Urinary bladder (tissue), 3 donors: ENCODE measurements at regions not wholly inside any gene's neighbourhood (a gene's known extent, or its start where the extent isn't known, plus 50 kb on each side); places are given as distances from the start of the nearest gene placed in this dataset.
"Not testable (repeated sequence)": the region's sequence is repeated elsewhere in the genome, so short reads cannot be mapped to it uniquely, and the experiment has no call there.

ENCODE experiments used
- DNase-seq: peaks from one replicate; pipeline ENCODE4 v3.0.0-alpha.2; 2015; ENCODE audit errors: extremely low spot score
- H3K27ac ChIP-seq: one replicate; pipeline ENCODE4 v1.5.1; 2013; ENCODE audit warnings: low read depth, mild to moderate bottlenecking, moderate library complexity
- H3K36me3 ChIP-seq: one replicate; pipeline ENCODE4 v1.6.1; 2013; ENCODE audit warnings: mild to moderate bottlenecking, moderate library complexity; ENCODE audit not compliant: insufficient read depth
- H3K4me1 ChIP-seq: one replicate; pipeline ENCODE4 v1.6.1; 2013; ENCODE audit warnings: mild to moderate bottlenecking, moderate library complexity; ENCODE audit not compliant: insufficient read depth
- H3K4me3 ChIP-seq: one replicate; pipeline ENCODE4 v1.5.1; 2013; ENCODE audit warnings: low read depth, low read length
- WGBS: extraction: QIAGEN DNeasy Blood & Tissue Kit; methylation state at CpG from one replicate; pipeline ENCODE4 v1.1.7; 2013; 5-methylcytosine and 5-hydroxymethylcytosine counted together
- donor health status: healthy with polysubstance abuse.
- donor health status: healthy.

DNA sequence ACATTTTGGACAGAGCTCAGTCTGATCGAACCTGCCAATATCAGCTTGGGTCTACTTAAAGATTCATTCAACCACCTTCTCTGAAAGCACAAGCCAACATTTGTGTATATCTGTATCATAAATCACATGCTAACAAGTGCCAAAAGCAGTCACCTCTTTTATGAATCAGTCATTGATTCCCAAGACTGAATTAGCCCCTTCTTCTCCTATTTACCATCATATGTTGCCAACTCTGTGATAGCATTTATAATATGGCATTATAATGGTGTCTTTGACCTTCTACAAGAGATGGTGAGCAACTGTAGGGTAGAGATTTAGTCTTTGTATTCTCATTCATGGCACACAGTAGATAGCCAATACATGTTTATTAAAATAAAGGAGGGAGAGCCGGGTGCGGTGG lies 61.4 kb downstream of the DDX53 start:
- no peak for DNase-seq
- WGBS: 95% methylated on average over 3 of the region's 3 CpGs
- H3K36me3 ChIP-seq: no peaks in the 10 kb centered on the region
- no peak overlapping the region for H3K27ac ChIP-seq
- H3K4me3 ChIP-seq: no peak overlapping the region
- no peaks in the 10 kb centered on the region for H3K4me1 ChIP-seq

DNA sequence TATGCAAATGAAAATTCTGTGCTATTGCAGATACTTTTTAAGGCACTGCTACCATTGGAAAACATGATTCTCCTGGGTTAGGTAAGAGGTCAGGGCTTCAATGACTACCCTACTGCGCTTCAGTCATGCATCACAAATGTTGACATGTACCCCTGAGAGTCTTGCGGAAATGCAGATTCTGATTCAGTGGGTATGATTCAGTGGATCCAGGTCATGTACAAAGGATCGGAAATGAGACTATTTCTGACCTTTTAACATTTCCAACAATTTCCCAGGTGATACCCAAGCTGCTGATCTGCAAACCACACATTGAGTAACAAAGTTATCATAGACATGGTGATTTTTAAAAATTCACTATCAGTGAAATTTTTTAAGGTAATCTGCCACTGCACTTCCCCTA lies 62.6 kb downstream of the DDX53 start:
- Histone ChIP-seq H3K36me3 (no peaks in the 10 kb centered on the region), H3K27ac (no peak overlapping the region), H3K4me1 (no peaks in the 10 kb centered on the region), H3K4me3 (no peak overlapping the region)
- over 99% methylated on average over 3 of the region's 3 CpGs for WGBS
- DNase-seq: no peak

DNA sequence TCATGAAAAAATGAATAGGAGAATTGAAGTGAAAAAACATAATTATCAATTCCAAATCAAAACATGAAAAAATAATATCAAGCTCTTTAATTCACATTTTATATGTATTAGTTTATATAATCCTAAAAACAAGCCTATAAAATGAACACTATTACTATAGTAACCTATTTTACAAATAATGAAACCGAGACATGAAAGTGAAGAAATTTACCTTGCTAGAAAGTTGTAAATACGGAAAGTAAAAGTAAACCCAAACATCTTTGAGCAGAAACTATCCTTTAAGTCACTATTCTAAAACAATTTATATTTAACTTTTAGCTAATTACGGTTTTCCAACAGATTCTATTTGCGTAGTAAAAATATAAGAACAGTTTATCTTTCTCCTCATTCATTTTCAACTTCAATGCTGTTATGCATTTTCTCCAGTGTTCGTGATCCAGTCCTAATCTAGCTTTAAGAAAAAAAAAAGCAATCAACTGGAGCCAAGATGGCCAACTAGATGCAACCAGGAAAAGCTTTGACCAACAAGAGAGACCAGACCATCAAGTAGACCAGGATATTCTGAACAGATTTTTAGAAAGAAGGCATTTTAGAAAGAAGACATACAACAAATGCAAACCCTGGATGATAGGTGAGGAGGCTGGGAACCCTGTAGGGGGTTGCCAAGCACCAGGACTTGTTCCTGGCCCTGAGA lies 67.0 kb downstream of the DDX53 start:
- WGBS: 90% methylated on average over 5 of the region's 5 CpGs
- DNase-seq: no peak
- Histone ChIP-seq H3K4me3 (no peak overlapping the region), H3K36me3 (no peaks in the 10 kb centered on the region), H3K4me1 (no peaks in the 10 kb centered on the region), H3K27ac (no peak overlapping the region)

DNA sequence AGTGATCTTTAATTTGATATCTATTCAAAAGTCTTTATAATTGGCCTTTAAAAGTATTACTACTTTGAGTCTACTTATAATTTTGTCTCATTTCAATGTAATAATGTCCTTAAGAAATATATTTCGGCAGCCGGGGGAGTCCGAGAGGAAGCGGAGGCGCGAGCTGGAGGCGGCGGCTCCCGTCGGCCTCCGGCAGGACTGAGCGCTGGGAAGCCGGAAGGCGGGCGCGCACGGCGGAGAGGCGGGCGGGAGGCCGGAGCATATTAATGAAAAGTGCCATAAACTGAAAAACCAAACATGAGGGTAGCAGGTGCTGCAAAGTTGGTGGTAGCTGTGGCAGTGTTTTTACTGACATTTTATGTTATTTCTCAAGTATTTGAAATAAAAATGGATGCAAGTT lies 75.7 kb downstream of the DDX53 start:
- WGBS: 99% methylated on average over 21 of the region's 21 CpGs
- not testable (repeated sequence) for H3K27ac ChIP-seq, H3K4me3 ChIP-seq, H3K4me1 ChIP-seq, H3K36me3 ChIP-seq, DNase-seq

DNA sequence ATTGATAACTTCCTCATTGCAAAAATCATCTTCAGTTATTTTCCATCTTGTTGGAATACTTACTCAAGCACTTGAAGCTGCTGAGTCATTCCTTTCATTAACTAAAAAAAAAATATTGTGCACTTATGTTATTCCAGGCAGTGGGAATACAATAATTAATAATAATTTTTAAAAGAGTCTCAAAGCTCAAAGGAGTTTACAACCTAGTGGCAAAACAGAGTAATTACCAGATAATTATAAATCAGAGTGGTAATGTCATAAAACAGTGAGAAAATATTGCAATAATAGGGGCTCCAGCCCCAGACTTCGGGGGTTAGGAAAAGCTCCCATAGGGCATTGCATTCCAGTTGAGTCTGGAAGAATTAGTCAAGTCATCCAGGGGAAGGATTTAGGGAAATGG lies 79.6 kb downstream of the DDX53 start:
- Histone ChIP-seq H3K4me1 (no peaks in the 10 kb centered on the region), H3K4me3 (no peak overlapping the region), H3K36me3 (no peaks in the 10 kb centered on the region), H3K27ac (no peak overlapping the region)
- no peak for DNase-seq
- WGBS: 95% methylated on average over 1 of the region's 1 CpG

DNA sequence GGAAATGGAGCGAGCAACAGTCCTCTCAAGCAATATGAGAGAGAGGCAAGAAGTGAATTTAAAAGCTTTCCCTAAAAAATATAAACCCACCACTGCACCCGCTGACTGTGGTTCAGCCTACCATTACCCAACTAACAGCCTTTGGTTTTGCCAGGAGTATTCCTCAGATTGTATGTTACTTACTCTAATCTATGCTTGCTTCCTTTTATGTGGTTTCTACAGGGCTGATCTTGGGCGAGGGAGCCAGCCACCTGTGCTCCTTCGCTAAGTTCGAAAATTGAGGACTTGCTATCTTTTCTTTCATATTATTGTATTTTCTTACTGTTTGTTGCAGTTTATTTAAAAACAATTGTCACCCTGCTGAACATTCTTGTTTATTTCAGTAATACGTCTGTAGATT lies 101.1 kb downstream of the DDX53 start:
- Histone ChIP-seq H3K4me3 (no peak overlapping the region), H3K36me3 (no peaks in the 10 kb centered on the region), H3K4me1 (no peaks in the 10 kb centered on the region), H3K27ac (no peak overlapping the region)
- no peak for DNase-seq
- WGBS: 91% methylated on average over 6 of the region's 6 CpGs

DNA sequence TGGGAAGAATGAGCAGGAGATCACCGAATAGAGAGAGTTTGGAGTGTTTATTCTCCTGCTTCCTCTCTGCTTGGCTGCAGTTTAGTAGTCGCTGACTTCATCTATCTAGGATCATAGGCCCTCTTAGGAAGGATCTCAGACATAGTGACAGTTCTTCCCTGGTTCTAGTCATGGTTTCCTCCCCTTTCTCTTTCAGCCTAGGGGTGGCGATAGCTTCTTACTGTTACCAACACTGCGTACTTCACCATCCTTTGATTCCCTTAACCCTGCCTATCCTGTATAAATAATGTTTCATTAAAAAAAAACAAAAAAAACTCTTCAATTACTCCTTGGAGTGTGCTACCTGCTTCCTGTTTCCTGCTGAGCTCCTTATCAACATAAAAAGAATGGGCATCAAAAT lies 103.8 kb downstream of the DDX53 start:
- no peak for DNase-seq
- no peak overlapping the region for H3K4me3 ChIP-seq
- WGBS: 79% methylated on average over 4 of the region's 4 CpGs
- H3K27ac ChIP-seq: no peak overlapping the region
- no peaks in the 10 kb centered on the region for H3K4me1 ChIP-seq
- no peaks in the 10 kb centered on the region for H3K36me3 ChIP-seq

DNA sequence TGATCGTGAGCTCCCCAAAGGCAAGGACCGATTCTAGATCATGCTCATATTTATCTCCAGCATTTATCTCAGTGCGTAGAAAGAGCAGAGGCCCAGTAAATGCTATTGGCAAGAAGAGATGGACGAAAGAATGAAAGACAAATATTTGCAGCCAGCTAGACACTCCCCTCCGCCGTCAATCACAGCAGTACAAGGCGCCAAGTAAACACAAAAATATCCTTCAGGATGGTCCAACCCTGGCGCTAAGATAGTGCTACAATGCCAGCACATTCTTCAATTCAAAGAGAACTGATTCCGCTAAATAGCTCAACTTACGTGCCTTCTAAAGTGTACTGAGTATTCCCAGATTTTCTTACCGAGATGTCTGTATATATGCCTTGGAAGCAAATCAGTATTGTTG lies 114.5 kb downstream of the DDX53 start:
- DNase-seq: no peak
- no peak overlapping the region for H3K27ac ChIP-seq
- 88% methylated on average over 11 of the region's 11 CpGs for WGBS
- H3K4me3 ChIP-seq: no peak overlapping the region
- no peaks in the 10 kb centered on the region for H3K36me3 ChIP-seq
- no peaks in the 10 kb centered on the region for H3K4me1 ChIP-seq

DNA sequence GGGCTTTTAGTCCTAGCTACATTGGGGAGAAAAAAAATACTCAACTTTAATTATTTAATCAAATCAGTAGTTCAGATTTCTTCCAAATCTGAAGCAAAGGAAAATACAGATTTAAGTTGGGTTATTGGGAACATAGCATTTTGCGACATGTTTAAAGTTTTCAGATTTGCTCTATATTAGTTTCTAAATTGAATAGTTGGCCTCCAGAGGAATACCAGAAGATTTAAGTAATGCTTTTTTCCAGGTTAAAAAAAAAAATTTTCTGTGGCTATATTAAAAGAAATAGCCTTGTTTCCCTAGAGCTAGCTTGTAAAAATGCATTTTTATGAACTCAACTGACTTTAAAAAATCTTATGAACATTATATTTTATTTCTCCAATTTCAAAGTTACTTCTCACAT lies 115.9 kb downstream of the DDX53 start:
- DNase-seq: no peak
- Histone ChIP-seq H3K27ac (no peak overlapping the region), H3K36me3 (no peaks in the 10 kb centered on the region), H3K4me1 (no peaks in the 10 kb centered on the region), H3K4me3 (no peak overlapping the region)
- 97% methylated on average over 1 of the region's 1 CpG for WGBS

DNA sequence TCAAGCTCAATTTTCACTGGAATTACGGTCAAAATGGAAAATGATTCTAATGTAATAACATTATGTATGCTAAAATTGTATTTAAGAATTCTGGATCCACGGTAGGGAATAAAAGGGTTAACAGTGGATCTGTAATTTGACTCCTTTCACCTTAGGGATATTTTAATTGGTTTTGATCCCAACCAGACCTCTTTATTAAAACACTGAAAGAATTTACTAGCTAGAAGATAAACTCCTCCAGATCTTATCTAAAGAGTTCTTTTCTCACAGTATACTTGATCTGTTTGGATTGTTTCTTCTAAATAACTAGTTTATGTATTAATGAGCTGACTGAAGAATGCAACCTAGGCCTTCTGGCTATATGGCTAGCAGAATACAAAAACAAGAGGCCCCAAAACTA lies 118.4 kb downstream of the DDX53 start:
- Histone ChIP-seq H3K36me3 (no peaks in the 10 kb centered on the region), H3K4me3 (no peak overlapping the region), H3K27ac (no peak overlapping the region), H3K4me1 (no peaks in the 10 kb centered on the region)
- DNase-seq: no peak
- WGBS: 48% methylated on average over 2 of the region's 2 CpGs

DNA sequence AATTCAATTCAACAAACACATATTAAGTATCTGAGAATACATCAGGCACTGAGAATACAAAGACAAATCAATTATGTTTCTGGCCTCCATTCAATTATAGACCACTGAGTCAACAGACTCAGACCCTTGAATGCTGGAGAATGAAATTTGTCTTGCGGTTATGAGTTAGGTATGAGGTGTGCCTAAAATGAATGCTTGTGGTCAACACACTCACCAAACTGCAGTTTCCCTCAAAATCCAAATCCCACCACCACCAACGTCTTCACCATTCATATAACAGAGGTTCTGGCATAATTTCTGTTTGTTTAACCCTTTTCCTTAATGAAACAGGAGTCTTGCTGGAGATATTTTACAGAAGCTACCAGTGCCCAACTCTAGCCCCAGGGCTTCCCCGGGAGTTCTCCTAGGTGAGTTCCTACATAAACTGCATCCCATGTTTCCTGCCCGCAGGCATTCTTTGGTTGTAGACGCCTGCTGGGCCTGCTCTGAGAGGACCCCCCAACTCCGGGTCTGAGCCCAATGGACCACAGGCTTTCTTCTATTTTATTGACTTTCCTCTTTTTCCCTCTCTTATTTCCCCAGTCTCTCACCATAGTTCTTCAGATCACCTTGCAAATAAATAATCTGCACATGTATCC lies 119.2 kb downstream of the DDX53 start:
- no peak overlapping the region for H3K27ac ChIP-seq
- WGBS: 95% methylated on average over 6 of the region's 6 CpGs
- DNase-seq: no peak

DNA sequence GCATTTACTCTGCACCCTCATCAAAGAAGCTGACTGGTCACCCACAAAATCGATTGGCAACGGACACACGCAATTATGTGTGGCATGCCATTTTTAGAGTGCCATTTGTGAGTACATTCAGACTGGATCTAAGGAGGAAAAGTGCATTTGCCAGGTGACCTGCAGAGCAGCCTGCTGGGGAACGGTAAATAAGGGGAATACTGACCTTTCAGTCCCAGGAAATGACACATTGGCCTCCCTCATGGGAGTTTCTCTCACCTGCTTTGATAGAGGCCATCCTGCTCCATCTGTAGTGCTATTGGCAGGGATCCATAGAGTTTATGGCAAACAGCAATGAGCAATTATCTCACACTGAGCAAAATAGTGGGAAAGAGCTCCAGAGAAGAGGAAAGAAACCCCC lies 127.8 kb downstream of the DDX53 start:
- H3K36me3 ChIP-seq: no peaks in the 10 kb centered on the region
- no peak overlapping the region for H3K4me3 ChIP-seq
- no peaks in the 10 kb centered on the region for H3K4me1 ChIP-seq
- 88% methylated on average over 4 of the region's 4 CpGs for WGBS
- DNase-seq: no peak
- H3K27ac ChIP-seq: no peak overlapping the region

More for the DNA sequence above, 119.2 kb downstream of the DDX53 start:
- Histone ChIP-seq H3K4me3 (no peak overlapping the region), H3K4me1 (no peaks in the 10 kb centered on the region), H3K36me3 (no peaks in the 10 kb centered on the region)

DNA sequence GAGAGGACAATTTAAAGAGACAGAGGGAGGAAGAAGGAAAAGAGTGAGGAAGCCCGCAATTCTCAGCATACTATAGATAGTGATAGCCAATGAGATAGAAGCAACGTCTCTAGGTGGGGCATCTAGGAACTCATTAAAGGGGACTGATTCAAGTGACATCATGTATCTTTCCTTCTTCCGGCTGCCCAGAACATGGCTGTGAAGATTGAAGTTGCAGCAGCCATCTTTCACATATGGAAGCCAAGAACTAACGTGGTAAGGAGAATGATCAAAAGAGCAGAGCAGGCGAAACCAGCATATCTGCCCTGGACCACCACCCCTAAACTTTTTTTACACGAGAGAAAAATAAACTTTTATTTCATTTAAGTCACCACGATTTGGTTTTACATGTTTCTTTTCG lies 133.8 kb downstream of the DDX53 start:
- no peak overlapping the region for H3K27ac ChIP-seq
- WGBS: 82% methylated on average over 8 of the region's 8 CpGs
- H3K4me3 ChIP-seq: no peak overlapping the region
- DNase-seq: no peak
- H3K36me3 ChIP-seq: no peaks in the 10 kb centered on the region
- H3K4me1 ChIP-seq: no peaks in the 10 kb centered on the region

DNA sequence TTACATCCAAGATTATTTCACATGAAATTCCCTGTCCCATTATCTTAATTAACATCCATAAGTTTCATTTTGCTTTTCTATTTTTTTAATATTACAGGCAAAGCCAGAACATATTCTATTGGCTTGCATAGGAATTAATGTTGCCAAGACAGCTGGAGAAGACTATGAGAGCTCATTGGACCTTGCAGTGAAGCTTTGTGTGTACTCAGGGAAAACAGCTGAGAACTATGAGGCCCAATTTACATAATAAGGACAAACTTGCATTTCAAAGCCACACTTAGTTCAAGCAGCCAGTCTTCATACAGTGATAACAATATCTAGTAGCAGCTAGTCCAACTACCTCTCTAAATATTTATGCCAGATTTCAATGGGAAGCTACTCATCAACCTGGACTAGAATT lies 134.4 kb downstream of the DDX53 start:
- Histone ChIP-seq H3K4me3 (no peak overlapping the region), H3K4me1 (no peaks in the 10 kb centered on the region), H3K27ac (no peak overlapping the region), H3K36me3 (no peaks in the 10 kb centered on the region)
- no peak for DNase-seq

DNA sequence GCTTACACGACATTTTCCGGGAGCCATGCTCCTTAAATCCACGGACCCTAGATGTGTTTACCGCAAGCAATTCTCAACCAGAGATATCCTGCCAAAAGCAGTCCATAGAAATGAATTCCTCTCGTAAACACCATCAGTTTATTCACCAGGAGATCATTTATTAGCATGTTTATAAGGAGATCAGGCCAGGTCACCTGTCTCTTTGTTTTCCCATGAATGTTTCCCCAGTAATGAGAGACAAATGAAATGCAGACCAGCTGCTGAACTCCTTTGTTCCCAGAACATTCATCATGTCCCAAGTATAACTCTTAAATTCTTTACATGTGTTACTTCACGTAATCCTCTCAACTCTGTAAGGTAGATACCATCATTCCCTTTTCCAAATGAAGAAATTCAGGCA lies 137.1 kb downstream of the DDX53 start:
- Histone ChIP-seq H3K36me3 (no peaks in the 10 kb centered on the region), H3K27ac (no peak overlapping the region), H3K4me3 (no peak overlapping the region), H3K4me1 (no peaks in the 10 kb centered on the region)
- DNase-seq: no peak
- WGBS: 71% methylated on average over 6 of the region's 6 CpGs
